ENCODE measurements at regions not wholly inside any gene's neighbourhood (a gene's known extent, or its start where the extent isn't known, plus 50 kb on each side); places are given as distances from the start of the nearest gene placed in this dataset.

DNA sequence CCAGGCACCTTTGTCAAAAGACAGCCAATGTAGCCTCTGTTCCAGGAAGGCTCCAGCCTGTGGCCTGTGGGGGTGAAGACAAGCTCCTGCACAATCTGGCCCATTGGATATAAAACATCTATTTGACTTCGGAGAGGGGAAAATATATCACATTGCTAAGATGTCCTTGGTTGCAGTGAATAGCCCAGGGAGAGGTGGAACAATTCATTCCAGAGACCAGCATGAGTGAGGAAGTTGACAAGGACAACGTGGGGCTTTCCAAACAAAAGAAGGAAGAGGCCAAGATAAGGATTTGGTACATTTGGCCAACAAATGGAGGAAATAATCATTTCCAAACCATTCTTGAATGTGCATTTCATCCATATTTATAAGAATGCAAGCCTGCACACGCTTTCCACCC, 187.0 kb downstream of the ETS2 start:
- TF ChIP-seq GATA3 (IDR thresholded peaks at IDR 0.05; ENCODE audit: low read depth, low read length) = no peak
- TF ChIP-seq GATA2 (IDR thresholded peaks at IDR 0.05; ENCODE audit: low read depth, low read length) = no peak

Measured in SH-SY5Y (cell line).